ENCODE measurements at regions not wholly inside any gene's neighbourhood (a gene's known extent, or its start where the extent isn't known, plus 50 kb on each side); places are given as distances from the start of the nearest gene placed in this dataset.
"Not testable (repeated sequence)": the region's sequence is repeated elsewhere in the genome, so short reads cannot be mapped to it uniquely, and the experiment has no call there.

DNA sequence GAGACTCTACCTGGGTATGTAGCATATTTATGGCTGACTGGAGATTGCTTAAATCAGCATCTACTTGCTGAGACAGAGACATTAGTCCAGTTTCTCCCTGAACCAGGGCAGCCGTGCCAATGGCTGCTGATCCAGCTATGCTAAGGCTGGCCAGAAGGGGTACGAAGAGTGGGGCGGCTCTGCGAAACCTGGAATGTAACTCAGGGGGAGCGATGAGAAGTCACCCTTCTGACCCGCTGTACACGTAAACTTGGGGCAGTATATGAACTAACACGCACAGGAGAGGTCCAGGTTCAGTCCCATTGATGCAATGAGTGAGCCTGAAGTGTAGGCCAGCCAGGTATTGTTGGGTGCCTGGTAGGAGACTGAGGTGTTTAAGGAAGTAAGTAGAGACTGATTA is 73.7 kb downstream of the PRR15 start:
- H3K79me2 ChIP-seq (ENCODE audit: control insufficient read depth, low read length), result no peaks in the 10 kb centered on the region
- H3K9me3 ChIP-seq (ENCODE audit: control insufficient read depth, insufficient read depth, low read length), result no peaks in the 10 kb centered on the region
- H3K4me1 ChIP-seq (ENCODE audit: control insufficient read depth, low read length), result no peaks in the 10 kb centered on the region
- H3K9me2 ChIP-seq (replicated peaks; ENCODE audit: control insufficient read depth, low read length), result no peaks in the 10 kb centered on the region
- H3K27me3 ChIP-seq (ENCODE audit: control insufficient read depth, low read length), result no peaks in the 10 kb centered on the region
- no peak overlapping the region for H3K4me2 ChIP-seq (ENCODE audit: low read length)
- no peak for TF ChIP-seq EZH2phosphoT487 (IDR thresholded peaks at IDR 0.05; ENCODE audit: borderline replicate concordance, low read length)
- H4K20me1 ChIP-seq (ENCODE audit: control insufficient read depth, insufficient read depth, low read depth, low read length), result no peaks in the 10 kb centered on the region
- H3F3A ChIP-seq (ENCODE audit: control insufficient read depth, insufficient read depth), result no peaks in the 10 kb centered on the region
- no peak overlapping the region for H3K4me3 ChIP-seq (ENCODE audit: low read length)
- no peak overlapping the region for H3K27ac ChIP-seq (ENCODE audit: low read depth, low read length)
- no peaks in the 10 kb centered on the region for H3K36me3 ChIP-seq (ENCODE audit: control insufficient read depth, low read length)

DNA sequence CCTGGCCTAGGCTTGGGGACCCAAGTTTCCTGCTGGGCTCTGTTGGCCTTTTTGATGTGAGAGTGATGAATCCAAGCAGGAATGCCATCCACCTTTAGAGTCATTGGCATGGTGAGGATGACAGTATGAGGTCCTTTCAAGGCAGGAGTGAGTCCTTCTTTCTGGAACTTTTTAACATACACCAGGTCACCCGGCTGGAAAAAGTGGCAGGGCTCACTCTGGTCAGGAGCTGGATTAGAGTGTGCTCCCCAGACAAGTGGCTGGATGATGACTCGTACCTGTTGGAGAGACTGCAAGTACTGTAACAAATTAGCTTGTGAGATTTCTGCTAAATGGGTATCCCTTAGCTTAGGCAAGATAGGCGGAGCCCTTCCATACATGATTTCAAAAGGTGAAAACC is 75.2 kb downstream of the PRR15 start:
- not testable (repeated sequence) for H3K27ac ChIP-seq (ENCODE audit: low read depth, low read length); H3K4me2 ChIP-seq (ENCODE audit: low read length); H3K4me1 ChIP-seq (ENCODE audit: control insufficient read depth, low read length); H3K9me3 ChIP-seq (ENCODE audit: control insufficient read depth, insufficient read depth, low read length); H3K27me3 ChIP-seq (ENCODE audit: control insufficient read depth, low read length); H3K36me3 ChIP-seq (ENCODE audit: control insufficient read depth, low read length); H3K79me2 ChIP-seq (ENCODE audit: control insufficient read depth, low read length); H4K20me1 ChIP-seq (ENCODE audit: control insufficient read depth, insufficient read depth, low read depth, low read length); H3K9me2 ChIP-seq (replicated peaks; ENCODE audit: control insufficient read depth, low read length); H3K4me3 ChIP-seq (ENCODE audit: low read length); H3F3A ChIP-seq (ENCODE audit: control insufficient read depth, insufficient read depth)

GRCh38 chr7:29639386-29639785 is 75.8 kb downstream of the PRR15 start:
- Histone ChIP-seq H3K27me3 (ENCODE audit: control insufficient read depth, low read length) (no peaks in the 10 kb centered on the region), H3K36me3 (ENCODE audit: control insufficient read depth, low read length) (no peaks in the 10 kb centered on the region), H3K4me3 (ENCODE audit: low read length) (no peak overlapping the region), H3K9me2 (replicated peaks; ENCODE audit: control insufficient read depth, low read length) (no peaks in the 10 kb centered on the region), H3K9me3 (ENCODE audit: control insufficient read depth, insufficient read depth, low read length) (no peaks in the 10 kb centered on the region), H3K4me2 (ENCODE audit: low read length) (no peak overlapping the region), H3K27ac (ENCODE audit: low read depth, low read length) (no peak overlapping the region), H3K79me2 (ENCODE audit: control insufficient read depth, low read length) (no peaks in the 10 kb centered on the region), H3F3A (ENCODE audit: control insufficient read depth, insufficient read depth) (no peaks in the 10 kb centered on the region), H3K4me1 (ENCODE audit: control insufficient read depth, low read length) (no peaks in the 10 kb centered on the region), H4K20me1 (ENCODE audit: control insufficient read depth, insufficient read depth, low read depth, low read length) (no peaks in the 10 kb centered on the region)
- TF ChIP-seq EZH2phosphoT487 (IDR thresholded peaks at IDR 0.05; ENCODE audit: borderline replicate concordance, low read length) (no peak), CTCF (IDR thresholded peaks at IDR 0.05; ENCODE audit: low read depth, low read length, poor library complexity, severe bottlenecking) (no peak)

DNA sequence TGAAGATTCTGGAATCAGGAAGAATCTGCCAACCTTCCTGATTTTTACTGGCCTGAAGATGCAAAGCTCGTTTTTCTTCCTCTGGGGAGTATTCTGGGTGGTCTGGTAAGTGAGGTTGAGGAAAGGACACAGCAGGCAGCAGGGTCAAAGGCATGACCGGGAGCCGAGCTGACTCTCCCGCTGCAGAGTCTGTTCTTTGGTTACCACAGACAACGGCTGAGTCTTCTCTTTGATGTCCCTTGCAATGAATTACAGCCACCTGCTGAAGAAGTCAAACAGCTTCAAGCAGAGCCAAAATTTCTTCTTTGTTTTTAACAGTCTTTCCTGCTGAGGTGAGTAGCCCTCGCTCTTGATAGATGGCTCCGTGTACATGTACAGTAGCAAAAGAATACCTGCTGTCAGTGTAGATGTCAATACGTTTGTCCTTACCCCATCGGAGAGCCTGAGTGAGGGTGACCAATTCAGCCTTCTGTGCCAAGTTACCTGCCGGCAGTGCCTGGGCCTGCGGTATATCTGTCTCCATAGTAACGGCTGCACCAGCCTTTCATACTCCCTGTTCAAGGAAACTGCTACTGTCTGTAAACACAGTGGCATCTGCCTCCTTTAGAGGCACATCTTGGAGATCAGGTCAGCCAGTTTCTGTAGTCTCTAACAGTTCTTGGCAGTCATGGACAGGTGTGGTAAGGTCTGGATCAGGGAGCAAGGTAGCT is 76.4 kb downstream of the PRR15 start:
- Histone ChIP-seq H3K27ac (ENCODE audit: low read depth, low read length) (no peak overlapping the region), H3K9me3 (ENCODE audit: control insufficient read depth, insufficient read depth, low read length) (no peaks in the 10 kb centered on the region), H3K4me3 (ENCODE audit: low read length) (no peak overlapping the region), H3K27me3 (ENCODE audit: control insufficient read depth, low read length) (no peaks in the 10 kb centered on the region), H3K4me2 (ENCODE audit: low read length) (no peak overlapping the region), H3K36me3 (ENCODE audit: control insufficient read depth, low read length) (no peaks in the 10 kb centered on the region), H3K4me1 (ENCODE audit: control insufficient read depth, low read length) (no peaks in the 10 kb centered on the region), H3K79me2 (ENCODE audit: control insufficient read depth, low read length) (no peaks in the 10 kb centered on the region), H4K20me1 (ENCODE audit: control insufficient read depth, insufficient read depth, low read depth, low read length) (no peaks in the 10 kb centered on the region), H3K9me2 (replicated peaks; ENCODE audit: control insufficient read depth, low read length) (no peaks in the 10 kb centered on the region), H3F3A (ENCODE audit: control insufficient read depth, insufficient read depth) (no peaks in the 10 kb centered on the region)
- TF ChIP-seq EZH2phosphoT487 (IDR thresholded peaks at IDR 0.05; ENCODE audit: borderline replicate concordance, low read length) (no peak), CTCF (IDR thresholded peaks at IDR 0.05; ENCODE audit: low read depth, low read length, poor library complexity, severe bottlenecking) (no peak)

All from DOHH2 (cell line).